Tibial artery (tissue), 4 donors: ENCODE measurements at regions not wholly inside any gene's neighbourhood (a gene's known extent, or its start where the extent isn't known, plus 50 kb on each side); places are given as distances from the start of the nearest gene placed in this dataset.

Experiments
- DNase-seq, 2 donors: peaks; one replicate each; pipeline ENCODE4 v3.0.0-alpha.2; 2019
- H3K27ac ChIP-seq, 2 donors: fragments of 200-600 bp; sonication (generic) in 1 of 2; 1 replicate in 1 of 2; 2 replicates in 1 of 2; pipeline ENCODE4 v1.5.1; 2018 to 2019; ENCODE audit warnings: mild to moderate bottlenecking in 1 of 2
- H3K27me3 ChIP-seq, 2 donors: fragments of 200-600 bp; sonication (generic) in 1 of 2; one replicate each; pipeline versions ENCODE4 v1.5.1 to v1.6.0; 2016 to 2019
- H3K36me3 ChIP-seq, 3 donors: fragments of 200-600 bp; sonication (generic) in 2 of 3; one replicate each; pipeline ENCODE4 v1.5.1; 2016 to 2019; ENCODE audit warnings: mild to moderate bottlenecking in 2 of 3
- H3K4me1 ChIP-seq, 4 donors: fragments of 200-600 bp; sonication (generic) in 2 of 4; 1 replicate in 3 of 4; 2 replicates in 1 of 4; pipeline ENCODE4 v1.5.1; 2016 to 2019
- H3K4me3 ChIP-seq, 2 donors: fragments of 200-600 bp; sonication (generic) in 1 of 2; 1 replicate in 1 of 2; 2 replicates in 1 of 2; pipeline ENCODE4 v1.5.1; 2018 to 2019; ENCODE audit warnings: mild to moderate bottlenecking in 2 of 2
- H3K9me3 ChIP-seq, 3 donors: fragments of 200-600 bp; sonication (generic) in 1 of 3; one replicate each; pipeline ENCODE4 v1.5.1; 2016 to 2019
- CTCF ChIP-seq, 2 experiments: fragments of 200-600 bp in 1 of 2; fragments of 450-650 bp in 1 of 2; IDR thresholded peaks; one replicate each; pipeline ENCODE4 v1.5.1; 2017 to 2019; ENCODE audit warnings: antibody characterized with exemption in 2 of 2, mild to moderate bottlenecking in 1 of 2, moderate library complexity in 1 of 2
- intact Hi-C: fragments of 100-400 bp; cut with DNase I; formaldehyde crosslinking; loops from one replicate; pipeline ENCODE4 v1.15.0; 2023; ENCODE audit warnings: low total_unique reads

- TF ChIP-seq CTCF (IDR thresholded peaks at IDR 0.05): no peak
Measured at GRCh38 chr1:56199061-56199460, 380.3 kb downstream of the PLPP3 start.

GRCh38 chr1:56197946-56198345, 381.4 kb downstream of the PLPP3 start:
- TF ChIP-seq CTCF (IDR thresholded peaks at IDR 0.05): no peak
- no peak overlapping the region for H3K4me3 ChIP-seq
- H3K27me3 ChIP-seq: no peaks in the 10 kb centered on the region
- no peak overlapping the region for H3K27ac ChIP-seq
- H3K9me3 ChIP-seq: no peaks in the 10 kb centered on the region
- H3K4me1 ChIP-seq: peaks cover 0 to 13% (median under 1%) of the 10 kb centered on the region in 4 donors
- intact Hi-C loops: no loop called here
- DNase-seq: no peak
- H3K36me3 ChIP-seq: no peaks in the 10 kb centered on the region

More at GRCh38 chr1:56199061-56199460, 380.3 kb downstream of the PLPP3 start:
- intact Hi-C loops: no loop called here
- H3K27ac ChIP-seq: no peak overlapping the region
- no peaks in the 10 kb centered on the region for H3K9me3 ChIP-seq
- H3K4me1 ChIP-seq: peaks cover 0 to 13% (median 2%) of the 10 kb centered on the region in 4 donors
- no peaks in the 10 kb centered on the region for H3K36me3 ChIP-seq
- no peaks in the 10 kb centered on the region for H3K27me3 ChIP-seq
- no peak for DNase-seq
- H3K4me3 ChIP-seq: no peak overlapping the region

GRCh38 chr1:56196839-56197238, 382.5 kb downstream of the PLPP3 start:
- DNase-seq: no peak
- TF ChIP-seq CTCF (IDR thresholded peaks at IDR 0.05): no peak
- H3K36me3 ChIP-seq: no peaks in the 10 kb centered on the region
- intact Hi-C loops: no loop called here
- no peaks in the 10 kb centered on the region for H3K9me3 ChIP-seq
- H3K4me3 ChIP-seq: no peak overlapping the region
- peaks cover 0 to 13% (median 0%) of the 10 kb centered on the region in 4 donors for H3K4me1 ChIP-seq
- no peak overlapping the region for H3K27ac ChIP-seq
- no peaks in the 10 kb centered on the region for H3K27me3 ChIP-seq

- no peak for DNase-seq
- H3K27ac ChIP-seq: no peak overlapping the region
- no peaks in the 10 kb centered on the region for H3K36me3 ChIP-seq
- H3K9me3 ChIP-seq: no peaks in the 10 kb centered on the region
- H3K27me3 ChIP-seq: no peaks in the 10 kb centered on the region
- H3K4me3 ChIP-seq: no peak overlapping the region
- peaks cover 0 to 19% (median 0%) of the 10 kb centered on the region in 4 donors for H3K4me1 ChIP-seq
- no peak for TF ChIP-seq CTCF (IDR thresholded peaks at IDR 0.05)
- intact Hi-C loops: no loop called here
Measured at GRCh38 chr1:56194701-56195300, 384.6 kb downstream of the PLPP3 start.

DNA sequence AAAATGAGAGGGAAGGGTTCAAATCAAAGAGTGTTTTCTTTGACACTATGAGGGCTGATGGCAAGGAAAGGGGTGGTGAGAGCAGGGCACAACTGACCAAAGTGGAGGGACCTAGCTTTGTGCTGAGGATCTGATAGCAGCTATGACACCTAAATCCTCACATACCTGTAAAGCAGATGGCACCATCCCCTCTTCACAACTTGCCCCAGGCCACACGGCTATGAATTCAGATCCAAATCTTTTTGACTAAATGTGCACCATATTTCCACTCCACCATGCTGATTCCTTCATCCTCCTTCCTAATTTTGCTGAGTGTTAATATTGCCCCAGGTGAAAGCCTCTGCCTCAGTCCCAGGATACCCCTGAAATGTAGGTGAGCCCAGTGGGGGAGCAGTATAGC, 385.7 kb downstream of the PLPP3 start:
- no peak for TF ChIP-seq CTCF (IDR thresholded peaks at IDR 0.05)
- DNase-seq: no peak
- Histone ChIP-seq H3K4me1 (peaks cover 0 to 19% (median 0%) of the 10 kb centered on the region in 4 donors), H3K9me3 (no peaks in the 10 kb centered on the region), H3K4me3 (no peak overlapping the region), H3K27me3 (no peaks in the 10 kb centered on the region), H3K27ac (no peak overlapping the region), H3K36me3 (no peaks in the 10 kb centered on the region)
- intact Hi-C loops: no loop called here

- Histone ChIP-seq H3K4me3 (no peak overlapping the region), H3K4me1 (peaks cover 0 to 9% (median 0%) of the 10 kb centered on the region in 4 donors), H3K9me3 (no peaks in the 10 kb centered on the region), H3K36me3 (no peaks in the 10 kb centered on the region), H3K27me3 (no peaks in the 10 kb centered on the region), H3K27ac (no peak overlapping the region)
- no peak for TF ChIP-seq CTCF (IDR thresholded peaks at IDR 0.05)
- intact Hi-C loops: no loop called here
- DNase-seq: no peak
Measured at GRCh38 chr1:56191369-56191768, 388.0 kb downstream of the PLPP3 start.
